Mesothelial cell of epicardium (in vitro differentiated cells): ENCODE measurements at regions not wholly inside any gene's neighbourhood (a gene's known extent, or its start where the extent isn't known, plus 50 kb on each side); places are given as distances from the start of the nearest gene placed in this dataset.

ENCODE experiments used
- DNase-seq, 2 experiments: peaks; one replicate each; pipeline ENCODE4 v3.0.0; 2021; ENCODE audit warnings: low spot score in 2 of 2; ENCODE audit not compliant: unreplicated experiment in 2 of 2
- H3K27ac Mint-ChIP-seq: 2 replicates; pipeline ENCODE4 v1.8.0; 2021; ENCODE audit warnings: mixed read lengths
- H3K27me3 Mint-ChIP-seq: 2 replicates; pipeline ENCODE4 v1.8.0; 2021; ENCODE audit warnings: low read depth, mixed read lengths
- H3K36me3 Mint-ChIP-seq: 2 replicates; pipeline ENCODE4 v1.8.0; 2021; ENCODE audit warnings: mixed read lengths
- H3K4me1 Mint-ChIP-seq: 2 replicates; pipeline ENCODE4 v1.8.0; 2021; ENCODE audit warnings: mixed read lengths
- H3K4me3 Mint-ChIP-seq: 2 replicates; pipeline ENCODE4 v1.8.0; 2021; ENCODE audit warnings: mild to moderate bottlenecking, moderate library complexity, mixed read lengths
- H3K9me3 Mint-ChIP-seq: 2 replicates; pipeline ENCODE4 v1.8.0; 2021; ENCODE audit warnings: mixed read lengths
- TF ChIP-seq, protein P1 (sequence below): fragments of 200-600 bp; sonication (generic); IDR thresholded peaks from one replicate; pipeline ENCODE4 v1.5.0; 2021; ENCODE audit warnings: antibody characterized with exemption; ENCODE audit not compliant: unreplicated experiment

DNA sequence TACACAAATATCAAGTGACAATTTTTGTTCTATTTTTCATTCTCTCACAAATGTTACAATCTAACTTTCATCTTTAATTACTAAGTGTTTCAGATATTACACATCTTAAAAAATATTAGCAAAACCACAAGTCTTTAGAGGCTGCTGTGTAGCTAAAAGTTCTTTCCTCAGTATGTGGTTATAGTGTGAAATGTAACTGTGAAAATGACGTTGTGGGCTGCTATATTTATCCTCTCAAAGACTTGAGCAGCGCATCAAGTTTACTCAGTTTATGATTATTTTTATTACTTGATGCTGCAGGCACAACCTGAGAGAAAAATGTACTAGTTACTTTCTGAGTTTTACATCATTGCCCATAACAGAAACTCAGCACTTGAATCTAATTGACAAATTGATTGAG lies 2860.6 kb upstream of the PCDH20 start:
- no peaks in the 10 kb centered on the region for H3K4me1 Mint-ChIP-seq

DNA sequence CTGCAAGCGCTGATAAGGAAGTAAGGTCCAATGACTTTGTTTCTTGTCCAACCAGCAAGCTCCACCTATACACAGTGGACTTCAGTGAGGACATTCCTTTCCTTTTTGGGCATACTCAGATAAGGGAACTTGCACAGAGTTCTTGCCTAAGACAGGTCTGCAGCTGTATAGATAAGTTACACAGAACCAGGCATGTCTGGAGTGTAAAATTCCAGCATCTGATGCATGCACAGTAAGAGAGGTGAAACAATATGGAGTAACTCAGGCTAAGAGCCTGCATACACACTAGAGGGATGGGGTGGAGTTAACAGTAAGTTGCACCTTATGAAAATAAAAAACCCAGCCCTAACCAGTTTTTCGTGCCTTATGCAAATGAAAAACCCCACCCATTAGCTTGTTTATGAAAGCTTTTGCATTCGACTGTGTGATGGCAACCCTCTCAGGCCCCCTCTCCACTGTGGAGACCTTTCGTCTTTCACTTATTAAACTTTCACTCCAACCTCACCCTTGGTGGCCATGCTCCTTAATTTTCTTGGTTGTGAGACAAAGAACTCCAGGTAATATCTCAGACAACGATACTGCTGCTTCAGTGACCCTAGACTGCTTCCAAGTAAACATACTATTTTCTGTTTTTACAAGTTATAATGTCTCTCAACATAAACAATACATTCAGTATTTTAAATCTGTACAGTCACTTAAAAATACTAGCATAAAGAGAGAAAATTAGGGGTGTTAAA lies 2859.0 kb upstream of the PCDH20 start:
- H3K4me1 Mint-ChIP-seq: no peaks in the 10 kb centered on the region
- H3K27me3 Mint-ChIP-seq: no peaks in the 10 kb centered on the region
- DNase-seq: no peak
- no peak overlapping the region for H3K4me3 Mint-ChIP-seq
- no peak overlapping the region for H3K27ac Mint-ChIP-seq
- H3K36me3 Mint-ChIP-seq: no peaks in the 10 kb centered on the region
- TF ChIP-seq, protein P1, sequence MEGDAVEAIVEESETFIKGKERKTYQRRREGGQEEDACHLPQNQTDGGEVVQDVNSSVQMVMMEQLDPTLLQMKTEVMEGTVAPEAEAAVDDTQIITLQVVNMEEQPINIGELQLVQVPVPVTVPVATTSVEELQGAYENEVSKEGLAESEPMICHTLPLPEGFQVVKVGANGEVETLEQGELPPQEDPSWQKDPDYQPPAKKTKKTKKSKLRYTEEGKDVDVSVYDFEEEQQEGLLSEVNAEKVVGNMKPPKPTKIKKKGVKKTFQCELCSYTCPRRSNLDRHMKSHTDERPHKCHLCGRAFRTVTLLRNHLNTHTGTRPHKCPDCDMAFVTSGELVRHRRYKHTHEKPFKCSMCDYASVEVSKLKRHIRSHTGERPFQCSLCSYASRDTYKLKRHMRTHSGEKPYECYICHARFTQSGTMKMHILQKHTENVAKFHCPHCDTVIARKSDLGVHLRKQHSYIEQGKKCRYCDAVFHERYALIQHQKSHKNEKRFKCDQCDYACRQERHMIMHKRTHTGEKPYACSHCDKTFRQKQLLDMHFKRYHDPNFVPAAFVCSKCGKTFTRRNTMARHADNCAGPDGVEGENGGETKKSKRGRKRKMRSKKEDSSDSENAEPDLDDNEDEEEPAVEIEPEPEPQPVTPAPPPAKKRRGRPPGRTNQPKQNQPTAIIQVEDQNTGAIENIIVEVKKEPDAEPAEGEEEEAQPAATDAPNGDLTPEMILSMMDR: no peak
- H3K9me3 Mint-ChIP-seq: peaks cover 19% of the 10 kb centered on the region

More for the DNA sequence above, 2860.6 kb upstream of the PCDH20 start:
- TF ChIP-seq, protein P1: no peak
- Mint-ChIP-seq H3K27me3 (no peaks in the 10 kb centered on the region), H3K4me3 (no peak overlapping the region), H3K9me3 (peaks cover 24% of the 10 kb centered on the region), H3K27ac (no peak overlapping the region), H3K36me3 (no peaks in the 10 kb centered on the region)
- no peak for DNase-seq

- no peak for DNase-seq
- H3K36me3 Mint-ChIP-seq: no peaks in the 10 kb centered on the region
- no peaks in the 10 kb centered on the region for H3K4me1 Mint-ChIP-seq
- no peak overlapping the region for H3K4me3 Mint-ChIP-seq
- H3K27ac Mint-ChIP-seq: no peak overlapping the region
- TF ChIP-seq, protein P1: no peak
- peaks cover 19% of the 10 kb centered on the region for H3K9me3 Mint-ChIP-seq
- no peaks in the 10 kb centered on the region for H3K27me3 Mint-ChIP-seq
These were observed 2858.1 kb upstream of the PCDH20 start for GRCh38 chr13:64273780-64274179.

- no peak overlapping the region for H3K4me3 Mint-ChIP-seq
- H3K27me3 Mint-ChIP-seq: no peaks in the 10 kb centered on the region
- H3K27ac Mint-ChIP-seq: no peak overlapping the region
- peaks cover 23% of the 10 kb centered on the region for H3K9me3 Mint-ChIP-seq
- TF ChIP-seq, protein P1: no peak
- no peak for DNase-seq
- H3K36me3 Mint-ChIP-seq: no peaks in the 10 kb centered on the region
- no peaks in the 10 kb centered on the region for H3K4me1 Mint-ChIP-seq
These were observed 2857.0 kb upstream of the PCDH20 start for GRCh38 chr13:64272681-64273080.

GRCh38 chr13:64266024-64266423 lies 2850.4 kb upstream of the PCDH20 start:
- peaks cover 4% of the 10 kb centered on the region for H3K36me3 Mint-ChIP-seq
- DNase-seq: no peak
- peaks cover 35% of the 10 kb centered on the region for H3K9me3 Mint-ChIP-seq
- H3K27me3 Mint-ChIP-seq: no peaks in the 10 kb centered on the region
- no peak overlapping the region for H3K4me3 Mint-ChIP-seq
- no peaks in the 10 kb centered on the region for H3K4me1 Mint-ChIP-seq
- TF ChIP-seq, protein P1: no peak
- no peak overlapping the region for H3K27ac Mint-ChIP-seq

- no peaks in the 10 kb centered on the region for H3K27me3 Mint-ChIP-seq
- peaks cover 4% of the 10 kb centered on the region for H3K36me3 Mint-ChIP-seq
- no peaks in the 10 kb centered on the region for H3K4me1 Mint-ChIP-seq
- no peak for DNase-seq
- H3K9me3 Mint-ChIP-seq: peaks cover 31% of the 10 kb centered on the region
- no peak overlapping the region for H3K27ac Mint-ChIP-seq
- TF ChIP-seq, protein P1: no peak
- no peak overlapping the region for H3K4me3 Mint-ChIP-seq
These were observed 2847.6 kb upstream of the PCDH20 start for GRCh38 chr13:64263285-64263684.
